ENCODE measurements at regions not wholly inside any gene's neighbourhood (a gene's known extent, or its start where the extent isn't known, plus 50 kb on each side); places are given as distances from the start of the nearest gene placed in this dataset.

GRCh38 chr17:79255926-79256585, 181.4 kb downstream of the ENGASE start:
- no peaks in the 10 kb centered on the region for H3K36me3 ChIP-seq (ENCODE audit: control insufficient read depth in 2 of 2, insufficient read depth in 2 of 2, low read length in 2 of 2)
- no peak overlapping the region for H3K4me3 ChIP-seq (ENCODE audit: low read length in 2 of 2)
- no peak overlapping the region for H3K9ac ChIP-seq (ENCODE audit: low read length in 2 of 2)
- H3K4me1 ChIP-seq (ENCODE audit: control insufficient read depth, insufficient read depth, low read length), result no peaks in the 10 kb centered on the region
- peaks cover 15 to 33% of the 10 kb centered on the region in 2 donors for H3K27me3 ChIP-seq (ENCODE audit: control insufficient read depth in 1 of 2, insufficient read depth in 2 of 2, low read length in 2 of 2)
- no peaks in the 10 kb centered on the region for H3K9me3 ChIP-seq (ENCODE audit: control insufficient read depth in 2 of 2, low read length in 2 of 2)
- H3K27ac ChIP-seq (ENCODE audit: low read length), result no peak overlapping the region

- H3K27me3 ChIP-seq (ENCODE audit: control insufficient read depth in 1 of 2, insufficient read depth in 2 of 2, low read length in 2 of 2), result peaks cover 16 to 33% of the 10 kb centered on the region in 2 donors
Observed at GRCh38 chr17:79255456-79255855, 180.8 kb downstream of the ENGASE start.

GRCh38 chr17:79255046-79255445, 180.4 kb downstream of the ENGASE start:
- Histone ChIP-seq H3K9me3 (ENCODE audit: control insufficient read depth in 2 of 2, low read length in 2 of 2) (no peaks in the 10 kb centered on the region), H3K36me3 (ENCODE audit: control insufficient read depth in 2 of 2, insufficient read depth in 2 of 2, low read length in 2 of 2) (no peaks in the 10 kb centered on the region), H3K27me3 (ENCODE audit: control insufficient read depth in 1 of 2, insufficient read depth in 2 of 2, low read length in 2 of 2) (peaks cover 16 to 31% of the 10 kb centered on the region in 2 donors), H3K4me1 (ENCODE audit: control insufficient read depth, insufficient read depth, low read length) (no peaks in the 10 kb centered on the region), H3K4me3 (ENCODE audit: low read length in 2 of 2) (no peak overlapping the region), H3K9ac (ENCODE audit: low read length in 2 of 2) (no peak overlapping the region), H3K27ac (ENCODE audit: low read length) (no peak overlapping the region)

More at GRCh38 chr17:79255456-79255855, 180.8 kb downstream of the ENGASE start:
- no peaks in the 10 kb centered on the region for H3K9me3 ChIP-seq (ENCODE audit: control insufficient read depth in 2 of 2, low read length in 2 of 2)
- H3K36me3 ChIP-seq (ENCODE audit: control insufficient read depth in 2 of 2, insufficient read depth in 2 of 2, low read length in 2 of 2), result no peaks in the 10 kb centered on the region
- no peak overlapping the region for H3K4me3 ChIP-seq (ENCODE audit: low read length in 2 of 2)
- no peak overlapping the region for H3K27ac ChIP-seq (ENCODE audit: low read length)
- H3K9ac ChIP-seq (ENCODE audit: low read length in 2 of 2), result no peak overlapping the region
- H3K4me1 ChIP-seq (ENCODE audit: control insufficient read depth, insufficient read depth, low read length), result no peaks in the 10 kb centered on the region

- Histone ChIP-seq H3K27me3 (ENCODE audit: control insufficient read depth in 1 of 2, insufficient read depth in 2 of 2, low read length in 2 of 2) (peaks cover 18 to 36% of the 10 kb centered on the region in 2 donors), H3K9ac (ENCODE audit: low read length in 2 of 2) (no peak overlapping the region), H3K4me1 (ENCODE audit: control insufficient read depth, insufficient read depth, low read length) (no peaks in the 10 kb centered on the region)
Observed at GRCh38 chr17:79252886-79253285, 178.3 kb downstream of the ENGASE start.

GRCh38 chr17:79251824-79252223, 177.2 kb downstream of the ENGASE start:
- Histone ChIP-seq H3K9me3 (ENCODE audit: control insufficient read depth in 2 of 2, low read length in 2 of 2) (no peaks in the 10 kb centered on the region), H3K4me1 (ENCODE audit: control insufficient read depth, insufficient read depth, low read length) (no peaks in the 10 kb centered on the region), H3K4me3 (ENCODE audit: low read length in 2 of 2) (no peak overlapping the region), H3K9ac (ENCODE audit: low read length in 2 of 2) (no peak overlapping the region), H3K27ac (ENCODE audit: low read length) (no peak overlapping the region), H3K27me3 (ENCODE audit: control insufficient read depth in 1 of 2, insufficient read depth in 2 of 2, low read length in 2 of 2) (peaks cover 18 to 36% of the 10 kb centered on the region in 2 donors), H3K36me3 (ENCODE audit: control insufficient read depth in 2 of 2, insufficient read depth in 2 of 2, low read length in 2 of 2) (no peaks in the 10 kb centered on the region)

More at GRCh38 chr17:79252886-79253285, 178.3 kb downstream of the ENGASE start:
- no peak overlapping the region for H3K27ac ChIP-seq (ENCODE audit: low read length)
- H3K4me3 ChIP-seq (ENCODE audit: low read length in 2 of 2), result no peak overlapping the region
- no peaks in the 10 kb centered on the region for H3K36me3 ChIP-seq (ENCODE audit: control insufficient read depth in 2 of 2, insufficient read depth in 2 of 2, low read length in 2 of 2)
- no peaks in the 10 kb centered on the region for H3K9me3 ChIP-seq (ENCODE audit: control insufficient read depth in 2 of 2, low read length in 2 of 2)

- Histone ChIP-seq H3K9ac (ENCODE audit: low read length in 2 of 2) (no peak overlapping the region), H3K4me1 (ENCODE audit: control insufficient read depth, insufficient read depth, low read length) (no peaks in the 10 kb centered on the region), H3K36me3 (ENCODE audit: control insufficient read depth in 2 of 2, insufficient read depth in 2 of 2, low read length in 2 of 2) (no peaks in the 10 kb centered on the region), H3K27me3 (ENCODE audit: control insufficient read depth in 1 of 2, insufficient read depth in 2 of 2, low read length in 2 of 2) (peaks cover 25 to 31% of the 10 kb centered on the region in 2 donors), H3K4me3 (ENCODE audit: low read length in 2 of 2) (no peak overlapping the region), H3K9me3 (ENCODE audit: control insufficient read depth in 2 of 2, low read length in 2 of 2) (peaks cover 0 to 3% of the 10 kb centered on the region in 2 donors), H3K27ac (ENCODE audit: low read length) (no peak overlapping the region)
Observed at GRCh38 chr17:79249929-79250521, 175.4 kb downstream of the ENGASE start.

- Histone ChIP-seq H3K9ac (ENCODE audit: low read length in 2 of 2) (no peak overlapping the region), H3K27ac (ENCODE audit: low read length) (no peak overlapping the region), H3K4me1 (ENCODE audit: control insufficient read depth, insufficient read depth, low read length) (no peaks in the 10 kb centered on the region), H3K36me3 (ENCODE audit: control insufficient read depth in 2 of 2, insufficient read depth in 2 of 2, low read length in 2 of 2) (no peaks in the 10 kb centered on the region), H3K4me3 (ENCODE audit: low read length in 2 of 2) (no peak overlapping the region), H3K27me3 (ENCODE audit: control insufficient read depth in 1 of 2, insufficient read depth in 2 of 2, low read length in 2 of 2) (peaks cover 22 to 24% of the 10 kb centered on the region in 2 donors), H3K9me3 (ENCODE audit: control insufficient read depth in 2 of 2, low read length in 2 of 2) (peaks cover 0 to 3% of the 10 kb centered on the region in 2 donors)
Observed at GRCh38 chr17:79248843-79249493, 174.3 kb downstream of the ENGASE start.

- no peaks in the 10 kb centered on the region for H3K4me1 ChIP-seq (ENCODE audit: control insufficient read depth, insufficient read depth, low read length)
- no peak overlapping the region for H3K9ac ChIP-seq (ENCODE audit: low read length in 2 of 2)
- H3K27ac ChIP-seq (ENCODE audit: low read length), result no peak overlapping the region
- H3K9me3 ChIP-seq (ENCODE audit: control insufficient read depth in 2 of 2, low read length in 2 of 2), result peaks cover 0 to 3% of the 10 kb centered on the region in 2 donors
- no peaks in the 10 kb centered on the region for H3K36me3 ChIP-seq (ENCODE audit: control insufficient read depth in 2 of 2, insufficient read depth in 2 of 2, low read length in 2 of 2)
- H3K4me3 ChIP-seq (ENCODE audit: low read length in 2 of 2), result no peak overlapping the region
- peaks cover 12 to 13% of the 10 kb centered on the region in 2 donors for H3K27me3 ChIP-seq (ENCODE audit: control insufficient read depth in 1 of 2, insufficient read depth in 2 of 2, low read length in 2 of 2)
Observed at GRCh38 chr17:79246225-79247190, 171.9 kb downstream of the ENGASE start.

GRCh38 chr17:79244665-79245064, 170.0 kb downstream of the ENGASE start:
- Histone ChIP-seq H3K27ac (ENCODE audit: low read length) (no peak overlapping the region), H3K27me3 (ENCODE audit: control insufficient read depth in 1 of 2, insufficient read depth in 2 of 2, low read length in 2 of 2) (peaks cover 6 to 9% of the 10 kb centered on the region in 2 donors), H3K4me1 (ENCODE audit: control insufficient read depth, insufficient read depth, low read length) (no peaks in the 10 kb centered on the region), H3K9me3 (ENCODE audit: control insufficient read depth in 2 of 2, low read length in 2 of 2) (peaks cover 0 to 3% of the 10 kb centered on the region in 2 donors), H3K4me3 (ENCODE audit: low read length in 2 of 2) (no peak overlapping the region), H3K36me3 (ENCODE audit: control insufficient read depth in 2 of 2, insufficient read depth in 2 of 2, low read length in 2 of 2) (no peaks in the 10 kb centered on the region), H3K9ac (ENCODE audit: low read length in 2 of 2) (no peak overlapping the region)

- no peaks in the 10 kb centered on the region for H3K36me3 ChIP-seq (ENCODE audit: control insufficient read depth in 2 of 2, insufficient read depth in 2 of 2, low read length in 2 of 2)
- no peak overlapping the region for H3K4me3 ChIP-seq (ENCODE audit: low read length in 2 of 2)
- H3K27me3 ChIP-seq (ENCODE audit: control insufficient read depth in 1 of 2, insufficient read depth in 2 of 2, low read length in 2 of 2), result peaks cover 5 to 9% of the 10 kb centered on the region in 2 donors
- H3K4me1 ChIP-seq (ENCODE audit: control insufficient read depth, insufficient read depth, low read length), result no peaks in the 10 kb centered on the region
- H3K9me3 ChIP-seq (ENCODE audit: control insufficient read depth in 2 of 2, low read length in 2 of 2), result peaks cover 0 to 3% of the 10 kb centered on the region in 2 donors
- no peak overlapping the region for H3K9ac ChIP-seq (ENCODE audit: low read length in 2 of 2)
- no peak overlapping the region for H3K27ac ChIP-seq (ENCODE audit: low read length)
Observed at GRCh38 chr17:79243996-79244395, 169.4 kb downstream of the ENGASE start.
